Breast epithelium (tissue), 3 donors: ENCODE measurements at regions not wholly inside any gene's neighbourhood (a gene's known extent, or its start where the extent isn't known, plus 50 kb on each side); places are given as distances from the start of the nearest gene placed in this dataset.

Source experiments
- POLR2A ChIP-seq: fragments of 450-650 bp; IDR thresholded peaks from one replicate; pipeline ENCODE4 v1.6.1; 2016; ENCODE audit warnings: antibody characterized with exemption, mild to moderate bottlenecking, moderate library complexity
- POLR2AphosphoS5 ChIP-seq, 3 donors: sonication (generic); formaldehyde crosslinking; IDR thresholded peaks; one replicate each; pipeline ENCODE4 v1.6.1; 2017; ENCODE audit warnings: antibody characterized with exemption in 3 of 3
- TF ChIP-seq, protein P1 (sequence below), 3 donors: fragments of 450-650 bp; IDR thresholded peaks; one replicate each; pipeline ENCODE4 v1.5.1; 2016 to 2017; ENCODE audit warnings: antibody characterized with exemption in 3 of 3, mild to moderate bottlenecking in 3 of 3, moderate library complexity in 3 of 3

DNA sequence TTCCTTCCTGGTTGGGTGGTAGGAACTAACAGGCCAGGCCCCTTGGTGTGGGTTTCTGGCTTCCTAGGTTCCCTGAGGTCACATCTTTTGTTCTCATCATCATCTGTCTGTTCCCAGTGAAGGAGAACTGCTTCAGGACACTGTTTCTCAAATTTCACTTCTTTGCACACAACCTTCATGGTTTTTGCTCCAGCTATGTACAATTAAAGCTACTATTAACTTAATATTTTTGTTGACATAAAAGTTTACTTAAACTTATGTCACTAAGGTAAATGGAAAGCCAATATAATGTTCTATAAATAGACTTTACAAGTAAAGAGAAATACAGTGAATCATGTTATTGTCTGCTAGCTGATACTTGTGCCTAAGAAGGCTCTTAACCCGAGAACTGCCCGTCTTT lies 120.7 kb upstream of the KCNG1 start:
- TF ChIP-seq, protein P1, sequence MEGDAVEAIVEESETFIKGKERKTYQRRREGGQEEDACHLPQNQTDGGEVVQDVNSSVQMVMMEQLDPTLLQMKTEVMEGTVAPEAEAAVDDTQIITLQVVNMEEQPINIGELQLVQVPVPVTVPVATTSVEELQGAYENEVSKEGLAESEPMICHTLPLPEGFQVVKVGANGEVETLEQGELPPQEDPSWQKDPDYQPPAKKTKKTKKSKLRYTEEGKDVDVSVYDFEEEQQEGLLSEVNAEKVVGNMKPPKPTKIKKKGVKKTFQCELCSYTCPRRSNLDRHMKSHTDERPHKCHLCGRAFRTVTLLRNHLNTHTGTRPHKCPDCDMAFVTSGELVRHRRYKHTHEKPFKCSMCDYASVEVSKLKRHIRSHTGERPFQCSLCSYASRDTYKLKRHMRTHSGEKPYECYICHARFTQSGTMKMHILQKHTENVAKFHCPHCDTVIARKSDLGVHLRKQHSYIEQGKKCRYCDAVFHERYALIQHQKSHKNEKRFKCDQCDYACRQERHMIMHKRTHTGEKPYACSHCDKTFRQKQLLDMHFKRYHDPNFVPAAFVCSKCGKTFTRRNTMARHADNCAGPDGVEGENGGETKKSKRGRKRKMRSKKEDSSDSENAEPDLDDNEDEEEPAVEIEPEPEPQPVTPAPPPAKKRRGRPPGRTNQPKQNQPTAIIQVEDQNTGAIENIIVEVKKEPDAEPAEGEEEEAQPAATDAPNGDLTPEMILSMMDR (IDR thresholded peaks at IDR 0.05) = no peak
- TF ChIP-seq POLR2A (no peak), POLR2AphosphoS5 (IDR thresholded peaks at IDR 0.05) (no peak)
